ENCODE measurements at regions not wholly inside any gene's neighbourhood (a gene's known extent, or its start where the extent isn't known, plus 50 kb on each side); places are given as distances from the start of the nearest gene placed in this dataset.

DNA sequence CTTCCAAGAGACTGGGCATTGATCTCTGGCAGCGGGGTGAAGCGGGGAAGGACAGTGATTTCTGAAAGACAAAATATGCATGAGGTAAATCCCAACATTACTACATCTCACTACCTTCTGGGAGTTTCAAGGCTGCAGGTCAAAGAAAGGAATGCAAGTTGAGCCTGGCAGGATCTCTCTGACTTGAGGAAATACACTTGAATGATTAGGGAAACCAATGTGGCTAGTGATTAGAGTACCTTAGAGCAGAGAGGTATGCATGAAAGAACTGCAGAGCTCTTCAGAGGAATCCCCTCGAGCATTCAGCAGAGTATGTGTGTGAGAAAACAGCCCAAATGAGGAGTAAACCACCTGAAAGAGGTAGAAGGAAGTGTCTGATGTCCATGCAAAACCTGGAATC, 2874.1 kb upstream of the PCDH20 start:
- TF ChIP-seq, protein P1, sequence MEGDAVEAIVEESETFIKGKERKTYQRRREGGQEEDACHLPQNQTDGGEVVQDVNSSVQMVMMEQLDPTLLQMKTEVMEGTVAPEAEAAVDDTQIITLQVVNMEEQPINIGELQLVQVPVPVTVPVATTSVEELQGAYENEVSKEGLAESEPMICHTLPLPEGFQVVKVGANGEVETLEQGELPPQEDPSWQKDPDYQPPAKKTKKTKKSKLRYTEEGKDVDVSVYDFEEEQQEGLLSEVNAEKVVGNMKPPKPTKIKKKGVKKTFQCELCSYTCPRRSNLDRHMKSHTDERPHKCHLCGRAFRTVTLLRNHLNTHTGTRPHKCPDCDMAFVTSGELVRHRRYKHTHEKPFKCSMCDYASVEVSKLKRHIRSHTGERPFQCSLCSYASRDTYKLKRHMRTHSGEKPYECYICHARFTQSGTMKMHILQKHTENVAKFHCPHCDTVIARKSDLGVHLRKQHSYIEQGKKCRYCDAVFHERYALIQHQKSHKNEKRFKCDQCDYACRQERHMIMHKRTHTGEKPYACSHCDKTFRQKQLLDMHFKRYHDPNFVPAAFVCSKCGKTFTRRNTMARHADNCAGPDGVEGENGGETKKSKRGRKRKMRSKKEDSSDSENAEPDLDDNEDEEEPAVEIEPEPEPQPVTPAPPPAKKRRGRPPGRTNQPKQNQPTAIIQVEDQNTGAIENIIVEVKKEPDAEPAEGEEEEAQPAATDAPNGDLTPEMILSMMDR (IDR thresholded peaks at IDR 0.05) = no peak
- TF ChIP-seq POLR2A (IDR thresholded peaks at IDR 0.05) = no peak
